Panc1 (cell line): ENCODE measurements at regions not wholly inside any gene's neighbourhood (a gene's known extent, or its start where the extent isn't known, plus 50 kb on each side); places are given as distances from the start of the nearest gene placed in this dataset.

Source experiments
- ATAC-seq: fragments of 200-7000 bp; cut with Tn5 transposase; 2 replicates; pipeline ENCODE4 v1.9.1; 2020; ENCODE audit warnings: mild to moderate bottlenecking, moderate library complexity
- BruUV-seq: library from RNA; stranded (reverse); fragments of 400-500 nt; replicated peaks from 2 replicates; lab custom pipeline; 2021; lab: Mats Ljungman, UMichigan
- CTCF ChIA-PET: fragments of 300-600 bp; sonication (Branson Sonifier 250); formaldehyde crosslinking; loops from one replicate; lab custom pipeline; 2022; ENCODE audit warnings: antibody characterized with exemption; lab: Charles Lee
- POLR2A ChIA-PET: fragments of 300-600 bp; sonication (Branson Sonifier 250); formaldehyde crosslinking; loops from one replicate; lab custom pipeline; 2022; ENCODE audit warnings: antibody characterized with exemption; lab: Charles Lee
- DNase-seq: peaks from one replicate; pipeline ENCODE4 v3.0.0-alpha.2; 2010; ENCODE audit warnings: low read depth, low spot score
- H3K27ac ChIP-seq: 2 replicates; pipeline ENCODE4 v1.5.1; 2011; ENCODE audit warnings: mild to moderate bottlenecking, low read length, inconsistent platforms
- H3K27me3 ChIP-seq: fragments of 200-500 bp; sonication (Bioruptor generic); 2 replicates; pipeline ENCODE4 v1.6.0; 2014; ENCODE audit warnings: low read length, inconsistent platforms; ENCODE audit not compliant: control insufficient read depth, insufficient read depth
- H3K36me3 ChIP-seq: fragments of 200-500 bp; sonication (Bioruptor generic); 2 replicates; pipeline ENCODE4 v1.5.1; 2014; ENCODE audit warnings: inconsistent platforms, mild to moderate bottlenecking, low read length, moderate library complexity; ENCODE audit not compliant: control insufficient read depth, insufficient read depth
- H3K4me1 ChIP-seq: 2 replicates; pipeline ENCODE4 v1.5.1; 2011; ENCODE audit warnings: inconsistent platforms, mild to moderate bottlenecking, low read length, moderate library complexity; ENCODE audit not compliant: control insufficient read depth, insufficient read depth
- H3K4me3 ChIP-seq, 2 experiments: 2 replicates each; pipeline ENCODE4 v1.5.1; 2011 to 2012; ENCODE audit warnings: low read depth in 2 of 2, low read length in 2 of 2, mild to moderate bottlenecking in 2 of 2, inconsistent platforms in 1 of 2, moderate library complexity in 1 of 2
- H3K9me3 ChIP-seq: fragments of 200-500 bp; sonication (Bioruptor generic); 2 replicates; pipeline ENCODE4 v1.5.1; 2014; ENCODE audit warnings: low read depth, mild to moderate bottlenecking, inconsistent platforms, low read length, moderate library complexity; ENCODE audit not compliant: control insufficient read depth, insufficient read depth
- CTCF ChIP-seq: fragments of 450-650 bp; IDR thresholded peaks from 2 replicates; pipeline ENCODE4 v1.5.1; 2017; ENCODE audit warnings: mild to moderate bottlenecking
- POLR2AphosphoS5 ChIP-seq: IDR thresholded peaks from 2 replicates; pipeline ENCODE4 v1.6.1; 2012; ENCODE audit warnings: mild to moderate bottlenecking, low read depth, low read length, moderate library complexity
- REST ChIP-seq, 2 experiments: IDR thresholded peaks; 2 replicates each; pipeline ENCODE4 v1.6.1; 2011 to 2012; ENCODE audit warnings: low read depth in 2 of 2, control low read depth in 1 of 2, low read length in 1 of 2, mild to moderate bottlenecking in 1 of 2, moderate library complexity in 1 of 2; ENCODE audit not compliant: insufficient read depth in 1 of 2
- SIN3A ChIP-seq: IDR thresholded peaks from 2 replicates; pipeline ENCODE4 v1.6.1; 2012; ENCODE audit warnings: low read depth, mild to moderate bottlenecking, low read length, moderate library complexity, borderline replicate concordance; ENCODE audit not compliant: insufficient read depth
- TCF7L2 ChIP-seq: IDR thresholded peaks from 2 replicates; pipeline ENCODE4 v1.6.1; 2011; ENCODE audit warnings: mild to moderate bottlenecking, low read depth, low read length, inconsistent platforms
- in situ Hi-C: cut with HindIII; loops from 2 replicates; pipeline ENCODE4 v1.10.0; 2016; ENCODE audit warnings: low sequenced_read_pairs, low pct_unique_long_range_greater_than_20kb
- intact Hi-C: fragments of 100-400 bp; cut with micrococcal nuclease; formaldehyde crosslinking; loops from one replicate; pipeline ENCODE4 v1.10.0; 2022; ENCODE audit not compliant: unreplicated experiment

- CTCF ChIA-PET = no interaction called here
- Histone ChIP-seq H3K9me3 (no peaks in the 10 kb centered on the region), H3K4me1 (no peaks in the 10 kb centered on the region), H3K27ac (no peak overlapping the region), H3K36me3 (no peaks in the 10 kb centered on the region), H3K4me3 (no peak overlapping the region), H3K27me3 (no peaks in the 10 kb centered on the region; the same call in 1 of the 2 replicates)
- ATAC-seq (no peak), DNase-seq (no peak)
- intact Hi-C loops = no loop called here
- no TSS peak for BruUV-seq
- in situ Hi-C loops = no loop called here
- POLR2A ChIA-PET = no interaction called here
- TF ChIP-seq CTCF (no peak), POLR2AphosphoS5 (no peak), SIN3A (no peak), TCF7L2 (no peak), REST (IDR thresholded peaks at IDR 0.05; ENCODE audit: insufficient read depth in 1 of 2, low read depth in 2 of 2, low read length in 1 of 2) (no peak)
Observed at GRCh38 chr12:115337693-115338543, 653.9 kb upstream of the TBX3 start.

- ChIA-PET POLR2A (no interaction called here), CTCF (no interaction called here)
- Histone ChIP-seq H3K4me1 (no peaks in the 10 kb centered on the region), H3K9me3 (no peaks in the 10 kb centered on the region), H3K4me3 (no peak overlapping the region), H3K36me3 (no peaks in the 10 kb centered on the region), H3K27ac (no peak overlapping the region), H3K27me3 (no peaks in the 10 kb centered on the region)
- no TSS peak for BruUV-seq
- no peak for ATAC-seq
- in situ Hi-C loops = no loop called here
- DNase-seq = no peak
- intact Hi-C loops = no loop called here
- TF ChIP-seq SIN3A = no peak
- no peak for TF ChIP-seq CTCF
- TF ChIP-seq TCF7L2 = no peak
- TF ChIP-seq POLR2AphosphoS5 = no peak
- TF ChIP-seq REST (IDR thresholded peaks at IDR 0.05; ENCODE audit: insufficient read depth in 1 of 2, low read depth in 2 of 2, low read length in 1 of 2) = no peak
Observed at GRCh38 chr12:115336506-115336905, 652.5 kb upstream of the TBX3 start.
